ENCODE measurements at regions not wholly inside any gene's neighbourhood (a gene's known extent, or its start where the extent isn't known, plus 50 kb on each side); places are given as distances from the start of the nearest gene placed in this dataset.
"Not testable (repeated sequence)": the region's sequence is repeated elsewhere in the genome, so short reads cannot be mapped to it uniquely, and the experiment has no call there.

- intact Hi-C loops (cut with micrococcal nuclease): no loop called here
- H3K27ac Mint-ChIP-seq: no peak overlapping the region
- H3K36me3 ChIP-seq (ENCODE audit: insufficient read depth, low read length): no peaks in the 10 kb centered on the region
- H3K4me1 Mint-ChIP-seq: no peaks in the 10 kb centered on the region
- no peak overlapping the region for H3K27ac ChIP-seq (ENCODE audit: low read depth, low read length)
- H3K9me3 Mint-ChIP-seq: no peaks in the 10 kb centered on the region
- H3K4me3 ChIP-seq (ENCODE audit: low read length in 2 of 2): no peak overlapping the region
- peaks cover 0 to 11% of the 10 kb centered on the region in 2 donors for H3K27me3 Mint-ChIP-seq
- no peaks in the 10 kb centered on the region for H3K9me3 ChIP-seq (ENCODE audit: control insufficient read depth in 1 of 2, low read length in 2 of 2)
- CTCF ChIA-PET (ENCODE audit: partially characterized antibody): no interaction called here
- H3K4me1 ChIP-seq (ENCODE audit: insufficient read depth, low read length): no peaks in the 10 kb centered on the region
- no peak overlapping the region for H3K4me3 Mint-ChIP-seq
- no peaks in the 10 kb centered on the region for H3K36me3 Mint-ChIP-seq
- H3K27me3 ChIP-seq (ENCODE audit: insufficient read depth, low read length): no peaks in the 10 kb centered on the region
- POLR2A ChIA-PET (ENCODE audit: partially characterized antibody): no interaction called here
- DNase-seq: no peak
Measured at GRCh38 chr3:17823816-17824215, 81.4 kb upstream of the TBC1D5 start.

- no peaks in the 10 kb centered on the region for H3K27me3 ChIP-seq (ENCODE audit: insufficient read depth, low read length)
- Mint-ChIP-seq H3K27me3 (peaks cover 0 to 11% of the 10 kb centered on the region in 2 donors), H3K4me1 (no peaks in the 10 kb centered on the region), H3K36me3 (no peaks in the 10 kb centered on the region), H3K27ac (no peak overlapping the region), H3K9me3 (no peaks in the 10 kb centered on the region), H3K4me3 (no peak overlapping the region)
- ChIA-PET CTCF (ENCODE audit: partially characterized antibody) (no interaction called here), POLR2A (ENCODE audit: partially characterized antibody) (no interaction called here)
- intact Hi-C loops (cut with micrococcal nuclease): no loop called here
- no peak overlapping the region for H3K27ac ChIP-seq (ENCODE audit: low read depth, low read length)
- H3K9me3 ChIP-seq (ENCODE audit: control insufficient read depth in 1 of 2, low read length in 2 of 2): no peaks in the 10 kb centered on the region
- no peak for DNase-seq
- no peak overlapping the region for H3K4me3 ChIP-seq (ENCODE audit: low read length in 2 of 2)
- no peaks in the 10 kb centered on the region for H3K4me1 ChIP-seq (ENCODE audit: insufficient read depth, low read length)
- H3K36me3 ChIP-seq (ENCODE audit: insufficient read depth, low read length): no peaks in the 10 kb centered on the region
Measured at GRCh38 chr3:17823036-17823435, 80.6 kb upstream of the TBC1D5 start.

GRCh38 chr3:17820704-17821103 lies 78.3 kb upstream of the TBC1D5 start:
- ChIA-PET POLR2A (ENCODE audit: partially characterized antibody) (no interaction called here), CTCF (ENCODE audit: partially characterized antibody) (no interaction called here)
- peaks cover 0 to 5% of the 10 kb centered on the region in 2 donors for H3K27me3 Mint-ChIP-seq
- H3K4me1 Mint-ChIP-seq: no peaks in the 10 kb centered on the region
- H3K27ac Mint-ChIP-seq: no peak overlapping the region
- no peaks in the 10 kb centered on the region for H3K4me1 ChIP-seq (ENCODE audit: insufficient read depth, low read length)
- H3K27me3 ChIP-seq (ENCODE audit: insufficient read depth, low read length): no peaks in the 10 kb centered on the region
- H3K36me3 Mint-ChIP-seq: no peaks in the 10 kb centered on the region
- no peak for DNase-seq
- H3K36me3 ChIP-seq (ENCODE audit: insufficient read depth, low read length): no peaks in the 10 kb centered on the region
- intact Hi-C loops (cut with micrococcal nuclease): no loop called here
- no peak overlapping the region for H3K27ac ChIP-seq (ENCODE audit: low read depth, low read length)
- H3K9me3 ChIP-seq (ENCODE audit: control insufficient read depth in 1 of 2, low read length in 2 of 2): no peaks in the 10 kb centered on the region
- H3K4me3 ChIP-seq (ENCODE audit: low read length in 2 of 2): no peak overlapping the region
- peaks cover 0 to 2% (median 0%) of the 10 kb centered on the region in 8 donors for H3K9me3 Mint-ChIP-seq
- no peak overlapping the region for H3K4me3 Mint-ChIP-seq

GRCh38 chr3:17820275-17820674 lies 77.8 kb upstream of the TBC1D5 start:
- POLR2A ChIA-PET (ENCODE audit: partially characterized antibody): no interaction called here
- intact Hi-C loops (cut with micrococcal nuclease): no loop called here
- Mint-ChIP-seq H3K27ac (no peak overlapping the region), H3K36me3 (no peaks in the 10 kb centered on the region), H3K9me3 (peaks cover 0 to 2% (median 0%) of the 10 kb centered on the region in 8 donors), H3K27me3 (peaks cover 0 to 1% of the 10 kb centered on the region in 2 donors), H3K4me3 (no peak overlapping the region), H3K4me1 (no peaks in the 10 kb centered on the region)
- no peaks in the 10 kb centered on the region for H3K36me3 ChIP-seq (ENCODE audit: insufficient read depth, low read length)
- H3K27ac ChIP-seq (ENCODE audit: low read depth, low read length): no peak overlapping the region
- H3K27me3 ChIP-seq (ENCODE audit: insufficient read depth, low read length): no peaks in the 10 kb centered on the region
- no peak for DNase-seq
- CTCF ChIA-PET (ENCODE audit: partially characterized antibody): interaction anchor here (1.2 kb wide), 1 partner anchor 21 kb away, joined by 3 read pairs; no protein-coding TSS in a partner anchor
- H3K4me3 ChIP-seq (ENCODE audit: low read length in 2 of 2): no peak overlapping the region
- no peaks in the 10 kb centered on the region for H3K9me3 ChIP-seq (ENCODE audit: control insufficient read depth in 1 of 2, low read length in 2 of 2)
- no peaks in the 10 kb centered on the region for H3K4me1 ChIP-seq (ENCODE audit: insufficient read depth, low read length)

GRCh38 chr3:17817973-17818372 lies 75.5 kb upstream of the TBC1D5 start:
- H3K36me3 ChIP-seq (ENCODE audit: insufficient read depth, low read length); H3K4me3 ChIP-seq (ENCODE audit: low read length in 2 of 2); DNase-seq; H3K9me3 ChIP-seq (ENCODE audit: control insufficient read depth in 1 of 2, low read length in 2 of 2); H3K36me3 Mint-ChIP-seq; H3K4me1 Mint-ChIP-seq; H3K27me3 ChIP-seq (ENCODE audit: insufficient read depth, low read length); H3K27me3 Mint-ChIP-seq; H3K9me3 Mint-ChIP-seq; H3K27ac ChIP-seq (ENCODE audit: low read depth, low read length); H3K4me1 ChIP-seq (ENCODE audit: insufficient read depth, low read length); H3K4me3 Mint-ChIP-seq; intact Hi-C loops (cut with micrococcal nuclease); POLR2A ChIA-PET (ENCODE audit: partially characterized antibody); H3K27ac Mint-ChIP-seq: not testable (repeated sequence)
- CTCF ChIA-PET (ENCODE audit: partially characterized antibody): interaction anchor here (1.6 kb wide), 1 partner anchor 23 kb away, joined by 6 read pairs; no protein-coding TSS in a partner anchor

GRCh38 chr3:17817545-17817944 lies 75.1 kb upstream of the TBC1D5 start:
- Mint-ChIP-seq H3K36me3 (no peaks in the 10 kb centered on the region), H3K27me3 (peaks cover 0 to under 1% of the 10 kb centered on the region in 2 donors), H3K9me3 (peaks cover 0 to 2% (median 0%) of the 10 kb centered on the region in 8 donors), H3K4me1 (no peaks in the 10 kb centered on the region), H3K27ac (no peak overlapping the region), H3K4me3 (no peak overlapping the region)
- H3K4me1 ChIP-seq (ENCODE audit: insufficient read depth, low read length): no peaks in the 10 kb centered on the region
- ChIA-PET CTCF (ENCODE audit: partially characterized antibody) (interaction anchor here (0.6 to 1.6 kb wide), 2 partner anchors 24 to 997 kb away, joined by 3 to 6 read pairs; no protein-coding TSS in a partner anchor), POLR2A (ENCODE audit: partially characterized antibody) (no interaction called here)
- no peaks in the 10 kb centered on the region for H3K9me3 ChIP-seq (ENCODE audit: control insufficient read depth in 1 of 2, low read length in 2 of 2)
- intact Hi-C loops (cut with micrococcal nuclease): no loop called here
- H3K36me3 ChIP-seq (ENCODE audit: insufficient read depth, low read length): no peaks in the 10 kb centered on the region
- no peaks in the 10 kb centered on the region for H3K27me3 ChIP-seq (ENCODE audit: insufficient read depth, low read length)
- no peak overlapping the region for H3K4me3 ChIP-seq (ENCODE audit: low read length in 2 of 2)
- H3K27ac ChIP-seq (ENCODE audit: low read depth, low read length): no peak overlapping the region
- DNase-seq: no peak

GRCh38 chr3:17816839-17817238 lies 74.4 kb upstream of the TBC1D5 start:
- H3K9me3 Mint-ChIP-seq; POLR2A ChIA-PET (ENCODE audit: partially characterized antibody); H3K27me3 Mint-ChIP-seq; H3K4me3 ChIP-seq (ENCODE audit: low read length in 2 of 2); H3K4me1 Mint-ChIP-seq; H3K9me3 ChIP-seq (ENCODE audit: control insufficient read depth in 1 of 2, low read length in 2 of 2); H3K36me3 ChIP-seq (ENCODE audit: insufficient read depth, low read length); H3K27ac ChIP-seq (ENCODE audit: low read depth, low read length); H3K27me3 ChIP-seq (ENCODE audit: insufficient read depth, low read length); H3K4me3 Mint-ChIP-seq; intact Hi-C loops (cut with micrococcal nuclease); H3K4me1 ChIP-seq (ENCODE audit: insufficient read depth, low read length); DNase-seq; H3K27ac Mint-ChIP-seq; H3K36me3 Mint-ChIP-seq: not testable (repeated sequence)
- CTCF ChIA-PET (ENCODE audit: partially characterized antibody): interaction anchor here (0.6 to 1.6 kb wide), 2 partner anchors 24 to 998 kb away, joined by 3 to 6 read pairs; no protein-coding TSS in a partner anchor

- H3K9me3 ChIP-seq (ENCODE audit: control insufficient read depth in 1 of 2, low read length in 2 of 2); H3K27me3 ChIP-seq (ENCODE audit: insufficient read depth, low read length); H3K27ac ChIP-seq (ENCODE audit: low read depth, low read length); POLR2A ChIA-PET (ENCODE audit: partially characterized antibody); H3K36me3 ChIP-seq (ENCODE audit: insufficient read depth, low read length); H3K4me3 ChIP-seq (ENCODE audit: low read length in 2 of 2); H3K9me3 Mint-ChIP-seq; H3K4me3 Mint-ChIP-seq; DNase-seq; intact Hi-C loops (cut with micrococcal nuclease); H3K27ac Mint-ChIP-seq; H3K36me3 Mint-ChIP-seq; H3K4me1 ChIP-seq (ENCODE audit: insufficient read depth, low read length): not testable (repeated sequence)
- CTCF ChIA-PET (ENCODE audit: partially characterized antibody): interaction anchor here (0.9 to 1.1 kb wide), 2 partner anchors 11 to 28 kb away, joined by 3 read pairs; no protein-coding TSS in a partner anchor
- Mint-ChIP-seq H3K4me1 (peaks cover 0 to 18% (median 0%) of the 10 kb centered on the region in 4 donors), H3K27me3 (peaks cover 7 to 11% of the 10 kb centered on the region in 2 donors)
Measured at GRCh38 chr3:17812328-17812727, 69.9 kb upstream of the TBC1D5 start.

All from CD4-positive, alpha-beta memory T cell (primary cell).